Vagina (tissue), 2 donors: ENCODE measurements at regions not wholly inside any gene's neighbourhood (a gene's known extent, or its start where the extent isn't known, plus 50 kb on each side); places are given as distances from the start of the nearest gene placed in this dataset.

Experiments
- DNase-seq, 2 donors: peaks; one replicate each; pipeline ENCODE4 v3.0.0-alpha.2; 2017; ENCODE audit errors: extremely low spot score in 2 of 2
- H3K27ac ChIP-seq: fragments of 200-600 bp; sonication (generic); one replicate; pipeline ENCODE4 v1.5.1; 2019
- H3K27me3 ChIP-seq: fragments of 200-600 bp; sonication (generic); one replicate; pipeline ENCODE4 v1.5.1; 2019
- H3K36me3 ChIP-seq, 2 donors: fragments of 200-600 bp; sonication (generic); one replicate each; pipeline ENCODE4 v1.5.1; 2017 to 2019
- H3K4me1 ChIP-seq: fragments of 200-600 bp; sonication (generic); one replicate; pipeline ENCODE4 v1.5.1; 2019
- H3K4me3 ChIP-seq, 2 donors: fragments of 200-600 bp; sonication (generic); 1 replicate in 1 of 2; 2 replicates in 1 of 2; pipeline ENCODE4 v1.5.1; 2016 to 2019
- H3K9me3 ChIP-seq: fragments of 200-600 bp; sonication (generic); one replicate; pipeline ENCODE4 v1.5.1; 2019
- POLR2A ChIP-seq, 2 donors: fragments of 450-650 bp; IDR thresholded peaks; one replicate each; pipeline ENCODE4 v1.6.1; 2017; ENCODE audit warnings: antibody characterized with exemption in 2 of 2, mild to moderate bottlenecking in 2 of 2, moderate library complexity in 2 of 2
- POLR2AphosphoS5 ChIP-seq, 2 donors: sonication (generic); formaldehyde crosslinking; IDR thresholded peaks; one replicate each; pipeline ENCODE4 v1.9.0; 2017; ENCODE audit warnings: antibody characterized with exemption in 2 of 2, mild to moderate bottlenecking in 2 of 2, low read depth in 1 of 2; ENCODE audit not compliant: insufficient read depth in 1 of 2
- intact Hi-C: fragments of 100-400 bp; cut with DNase I; formaldehyde crosslinking; loops from one replicate; pipeline ENCODE4 v1.15.1; 2023
- TF ChIP-seq, protein P1 (sequence below), 3 experiments: fragments of 450-650 bp in 2 of 3; fragments of 200-600 bp in 1 of 3; sonication (generic) in 1 of 3; IDR thresholded peaks; one replicate each; pipeline ENCODE4 v1.5.1; 2017 to 2019; ENCODE audit warnings: antibody characterized with exemption in 3 of 3, mild to moderate bottlenecking in 2 of 3, moderate library complexity in 2 of 3

DNA sequence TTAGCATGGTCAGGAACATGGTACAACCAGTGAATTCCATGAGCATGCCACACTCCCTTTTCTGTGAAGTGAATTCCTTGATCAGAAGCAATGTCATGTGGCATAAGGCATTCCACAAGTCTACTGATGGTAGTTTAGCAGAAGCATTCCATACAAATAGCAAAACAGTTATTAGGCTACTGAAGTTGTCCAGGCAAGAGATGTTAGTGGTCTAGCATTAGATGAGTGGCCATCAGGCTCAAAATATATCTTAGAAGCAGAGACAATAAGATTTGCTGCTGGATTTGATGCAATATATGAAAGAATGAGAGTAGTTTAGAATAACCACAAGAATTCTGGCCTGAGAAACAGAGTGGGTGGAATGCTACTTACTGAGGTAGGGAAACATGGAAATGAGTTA lies 355.3 kb upstream of the NRXN1 start:
- Histone ChIP-seq H3K4me3 (no peak overlapping the region), H3K36me3 (no peaks in the 10 kb centered on the region), H3K27me3 (no peaks in the 10 kb centered on the region), H3K27ac (no peak overlapping the region), H3K4me1 (no peaks in the 10 kb centered on the region), H3K9me3 (no peaks in the 10 kb centered on the region)
- DNase-seq: no peak
- TF ChIP-seq, protein P1, sequence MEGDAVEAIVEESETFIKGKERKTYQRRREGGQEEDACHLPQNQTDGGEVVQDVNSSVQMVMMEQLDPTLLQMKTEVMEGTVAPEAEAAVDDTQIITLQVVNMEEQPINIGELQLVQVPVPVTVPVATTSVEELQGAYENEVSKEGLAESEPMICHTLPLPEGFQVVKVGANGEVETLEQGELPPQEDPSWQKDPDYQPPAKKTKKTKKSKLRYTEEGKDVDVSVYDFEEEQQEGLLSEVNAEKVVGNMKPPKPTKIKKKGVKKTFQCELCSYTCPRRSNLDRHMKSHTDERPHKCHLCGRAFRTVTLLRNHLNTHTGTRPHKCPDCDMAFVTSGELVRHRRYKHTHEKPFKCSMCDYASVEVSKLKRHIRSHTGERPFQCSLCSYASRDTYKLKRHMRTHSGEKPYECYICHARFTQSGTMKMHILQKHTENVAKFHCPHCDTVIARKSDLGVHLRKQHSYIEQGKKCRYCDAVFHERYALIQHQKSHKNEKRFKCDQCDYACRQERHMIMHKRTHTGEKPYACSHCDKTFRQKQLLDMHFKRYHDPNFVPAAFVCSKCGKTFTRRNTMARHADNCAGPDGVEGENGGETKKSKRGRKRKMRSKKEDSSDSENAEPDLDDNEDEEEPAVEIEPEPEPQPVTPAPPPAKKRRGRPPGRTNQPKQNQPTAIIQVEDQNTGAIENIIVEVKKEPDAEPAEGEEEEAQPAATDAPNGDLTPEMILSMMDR (IDR thresholded peaks at IDR 0.05): no peak
- TF ChIP-seq POLR2AphosphoS5 (IDR thresholded peaks at IDR 0.05; ENCODE audit: insufficient read depth in 1 of 2, low read depth in 1 of 2): no peak
- TF ChIP-seq POLR2A (IDR thresholded peaks at IDR 0.05): no peak
- intact Hi-C loops: no loop called here

DNA sequence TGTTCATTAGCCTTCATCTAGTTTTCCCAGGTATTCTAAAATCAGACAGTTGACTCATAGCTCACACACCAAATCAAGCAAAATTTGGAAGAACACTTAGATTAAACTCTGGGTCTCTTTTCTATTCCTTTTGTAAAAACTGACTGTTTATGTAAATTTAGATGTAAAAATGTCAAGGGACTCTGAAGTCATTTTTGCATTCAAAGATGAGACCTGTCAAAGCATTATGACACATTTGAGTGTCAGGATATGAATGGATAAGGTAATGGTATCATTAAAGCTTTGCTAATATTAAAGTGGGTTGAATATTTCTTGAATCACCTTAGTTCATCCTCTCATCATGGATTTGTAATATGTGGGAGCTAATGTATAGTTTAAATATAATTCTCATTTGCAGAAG lies 348.1 kb upstream of the NRXN1 start:
- no peak for DNase-seq
- Histone ChIP-seq H3K27me3 (no peaks in the 10 kb centered on the region), H3K27ac (no peak overlapping the region), H3K9me3 (no peaks in the 10 kb centered on the region), H3K36me3 (no peaks in the 10 kb centered on the region), H3K4me3 (no peak overlapping the region), H3K4me1 (no peaks in the 10 kb centered on the region)
- TF ChIP-seq POLR2A (IDR thresholded peaks at IDR 0.05) (no peak), POLR2AphosphoS5 (IDR thresholded peaks at IDR 0.05; ENCODE audit: insufficient read depth in 1 of 2, low read depth in 1 of 2) (no peak)
- TF ChIP-seq, protein P1 (IDR thresholded peaks at IDR 0.05): no peak
- intact Hi-C loops: no loop called here

DNA sequence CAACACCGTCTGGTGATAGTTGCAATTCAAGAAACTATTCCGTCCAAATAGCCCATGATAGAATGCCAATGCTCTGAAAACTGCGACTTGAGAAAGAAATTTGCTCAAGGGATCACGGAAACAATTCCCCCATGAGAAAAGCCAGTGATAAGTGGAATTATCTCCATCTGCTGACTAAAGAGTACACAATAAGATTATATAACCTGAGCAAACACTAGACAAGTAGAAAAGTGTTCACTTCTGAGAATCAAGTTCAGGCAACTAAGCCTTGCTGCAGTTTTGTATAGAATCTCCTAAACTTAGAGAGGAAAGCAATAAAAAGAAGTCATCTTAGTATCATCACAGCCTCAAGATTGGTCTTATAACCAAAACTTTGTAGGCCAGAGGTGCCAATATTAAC lies 336.3 kb upstream of the NRXN1 start:
- H3K4me1 ChIP-seq: no peaks in the 10 kb centered on the region
- H3K36me3 ChIP-seq: no peaks in the 10 kb centered on the region
- H3K27me3 ChIP-seq: no peaks in the 10 kb centered on the region
- TF ChIP-seq, protein P1 (IDR thresholded peaks at IDR 0.05): no peak
- no peak for TF ChIP-seq POLR2AphosphoS5 (IDR thresholded peaks at IDR 0.05; ENCODE audit: insufficient read depth in 1 of 2, low read depth in 1 of 2)
- no peak for TF ChIP-seq POLR2A (IDR thresholded peaks at IDR 0.05)
- no peak for DNase-seq
- intact Hi-C loops: no loop called here
- H3K4me3 ChIP-seq: no peak overlapping the region
- H3K27ac ChIP-seq: no peak overlapping the region
- H3K9me3 ChIP-seq: no peaks in the 10 kb centered on the region

DNA sequence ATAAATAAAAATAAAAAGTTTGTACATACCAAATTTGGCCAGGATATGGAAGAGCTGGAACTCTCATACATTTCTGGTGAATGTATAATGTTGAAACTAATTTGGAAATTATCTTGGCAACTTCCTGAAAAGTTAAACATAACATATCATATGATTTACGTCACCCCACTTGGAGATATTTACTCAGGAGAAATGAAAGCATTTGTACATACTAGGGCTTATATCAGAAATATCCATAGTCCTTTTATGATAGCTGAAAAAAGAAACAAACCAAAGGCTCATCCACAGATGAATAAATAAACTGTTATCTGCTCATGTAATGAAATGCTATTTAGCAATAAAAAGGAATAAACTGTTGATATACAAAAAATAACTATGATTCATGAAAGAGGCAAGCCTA lies 318.2 kb upstream of the NRXN1 start:
- H3K27ac ChIP-seq: no peak overlapping the region
- no peaks in the 10 kb centered on the region for H3K9me3 ChIP-seq
- H3K4me3 ChIP-seq: no peak overlapping the region
- no peaks in the 10 kb centered on the region for H3K27me3 ChIP-seq
- TF ChIP-seq POLR2AphosphoS5 (IDR thresholded peaks at IDR 0.05; ENCODE audit: insufficient read depth in 1 of 2, low read depth in 1 of 2): no peak
- TF ChIP-seq, protein P1 (IDR thresholded peaks at IDR 0.05): no peak
- TF ChIP-seq POLR2A (IDR thresholded peaks at IDR 0.05): no peak
- DNase-seq: no peak
- no peaks in the 10 kb centered on the region for H3K4me1 ChIP-seq
- no peaks in the 10 kb centered on the region for H3K36me3 ChIP-seq
- intact Hi-C loops: no loop called here

DNA sequence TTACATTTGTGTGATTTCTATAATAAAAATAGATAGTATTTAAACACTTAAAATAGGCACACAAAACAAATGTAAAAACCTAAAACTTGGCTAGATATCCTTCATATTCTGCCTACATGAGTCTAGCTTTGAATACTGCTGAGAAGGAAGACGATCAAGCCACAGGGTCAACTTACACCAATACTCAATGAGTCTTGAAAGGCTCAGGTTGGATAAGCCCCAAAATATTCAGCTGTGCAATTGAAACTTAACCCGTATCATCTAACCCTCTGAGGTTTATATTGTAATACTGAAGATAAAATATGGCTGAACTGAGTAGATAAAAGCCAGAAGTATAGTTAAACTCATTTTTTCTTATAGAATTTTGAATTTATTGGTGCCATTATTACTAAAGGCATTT lies 313.0 kb upstream of the NRXN1 start:
- Histone ChIP-seq H3K27ac (no peak overlapping the region), H3K36me3 (no peaks in the 10 kb centered on the region), H3K4me1 (no peaks in the 10 kb centered on the region), H3K27me3 (no peaks in the 10 kb centered on the region), H3K9me3 (no peaks in the 10 kb centered on the region), H3K4me3 (no peak overlapping the region)
- no peak for DNase-seq
- TF ChIP-seq, protein P1 (IDR thresholded peaks at IDR 0.05): no peak
- TF ChIP-seq POLR2AphosphoS5 (IDR thresholded peaks at IDR 0.05; ENCODE audit: insufficient read depth in 1 of 2, low read depth in 1 of 2) (no peak), POLR2A (IDR thresholded peaks at IDR 0.05) (no peak)
- intact Hi-C loops: no loop called here
